ENCODE measurements at regions not wholly inside any gene's neighbourhood (a gene's known extent, or its start where the extent isn't known, plus 50 kb on each side); places are given as distances from the start of the nearest gene placed in this dataset.

DNA sequence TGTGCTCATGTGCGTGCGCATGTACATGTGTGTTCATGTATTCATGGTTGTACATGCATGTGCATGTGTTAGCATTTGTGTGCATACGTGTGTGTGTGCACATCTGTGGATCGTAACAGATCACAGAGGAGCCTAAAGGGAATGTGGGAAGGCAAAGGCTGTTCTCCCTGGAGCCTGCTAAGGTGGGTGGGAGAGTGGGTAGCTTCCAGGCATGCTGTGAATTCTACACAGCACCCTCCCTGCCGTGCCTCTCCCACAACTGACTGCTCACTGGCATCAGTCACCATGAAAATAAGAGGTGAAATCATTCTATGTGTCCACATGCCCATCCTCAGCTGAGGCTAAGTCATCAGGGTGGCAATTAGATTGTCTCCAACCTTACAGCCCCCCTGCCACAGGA lies 600.9 kb downstream of the MID1IP1 start:
- BruUV-seq (replicated peaks), result no TSS peak

More for the DNA sequence above, 600.9 kb downstream of the MID1IP1 start:
- CTCF ChIA-PET, result no interaction called here
- POLR2A ChIA-PET, result no interaction called here
- H3K9me2 ChIP-seq (ENCODE audit: insufficient read depth), result no peaks in the 10 kb centered on the region
- no peak for ATAC-seq
- no peak overlapping the region for H3K4me3 ChIP-seq (replicated peaks in 1 of 2; ENCODE audit: low read depth in 1 of 2, low read length in 2 of 2)
- no peak overlapping the region for H2AFZ ChIP-seq (ENCODE audit: low read depth, low read length, poor library complexity, severe bottlenecking)
- no peak for DNase-seq (ENCODE audit: low read depth, low spot score)
- H4K20me1 ChIP-seq (ENCODE audit: insufficient read depth), result no peaks in the 10 kb centered on the region
- H3K27ac ChIP-seq (ENCODE audit: low read depth, low read length), result no peak overlapping the region
- H3K9ac ChIP-seq (ENCODE audit: low read length), result no peak overlapping the region
- intact Hi-C loops (cut with micrococcal nuclease), result no loop called here
- TF ChIP-seq SP1 (IDR thresholded peaks at IDR 0.05; ENCODE audit: low read depth) (no peak), YY1 (IDR thresholded peaks at IDR 0.05; ENCODE audit: extremely low read depth, insufficient replicate concordance, low read depth, low read length) (no peak), REST (IDR thresholded peaks at IDR 0.05; ENCODE audit: low read depth) (no peak), EZH2phosphoT487 (IDR thresholded peaks at IDR 0.05; ENCODE audit: borderline replicate concordance) (no peak), FOSL1 (IDR thresholded peaks at IDR 0.05; ENCODE audit: low read depth) (no peak), RAD21 (IDR thresholded peaks at IDR 0.05; ENCODE audit: low read depth) (no peak), TCF7L2 (IDR thresholded peaks at IDR 0.05; ENCODE audit: borderline replicate concordance, extremely low read depth, insufficient read depth, insufficient read length) (no peak), CEBPB (IDR thresholded peaks at IDR 0.05; ENCODE audit: low read depth) (no peak), ELF1 (IDR thresholded peaks at IDR 0.05; ENCODE audit: borderline replicate concordance, low read depth) (no peak), EGR1 (IDR thresholded peaks at IDR 0.05; ENCODE audit: low read depth) (no peak), ZFX (IDR thresholded peaks at IDR 0.05) (no peak), MAX (IDR thresholded peaks at IDR 0.05) (no peak), JUND (IDR thresholded peaks at IDR 0.05) (no peak), ZNF274 (IDR thresholded peaks at IDR 0.05; ENCODE audit: low read depth, low read length) (no peak)
- H3K4me2 ChIP-seq (ENCODE audit: low read length), result no peak overlapping the region
- no peaks in the 10 kb centered on the region for H3K4me1 ChIP-seq (ENCODE audit: control insufficient read depth in 1 of 2, insufficient read depth in 2 of 2, low read length in 2 of 2)
- no peaks in the 10 kb centered on the region for H3K79me2 ChIP-seq (ENCODE audit: insufficient read depth, low read length)
- no peaks in the 10 kb centered on the region for H3K36me3 ChIP-seq (ENCODE audit: control insufficient read depth in 1 of 2, insufficient read depth in 2 of 2, low read length in 2 of 2)
- no peaks in the 10 kb centered on the region for H3K9me3 ChIP-seq (ENCODE audit: control insufficient read depth in 1 of 2, insufficient read depth in 1 of 2, low read depth in 1 of 2, low read length in 2 of 2)
- RAD21 ChIA-PET (ENCODE audit: low non-redundant PET in 1 of 2, low total read pairs in 2 of 2, uncharacterized antibody in 2 of 2, unreplicated experiment in 2 of 2), result no interaction called here
- no peaks in the 10 kb centered on the region for H3K27me3 ChIP-seq (ENCODE audit: insufficient read depth, low read length)

Measured in HCT116 (cell line).